ENCODE measurements at regions not wholly inside any gene's neighbourhood (a gene's known extent, or its start where the extent isn't known, plus 50 kb on each side); places are given as distances from the start of the nearest gene placed in this dataset.
"Not testable (repeated sequence)": the region's sequence is repeated elsewhere in the genome, so short reads cannot be mapped to it uniquely, and the experiment has no call there.

DNA sequence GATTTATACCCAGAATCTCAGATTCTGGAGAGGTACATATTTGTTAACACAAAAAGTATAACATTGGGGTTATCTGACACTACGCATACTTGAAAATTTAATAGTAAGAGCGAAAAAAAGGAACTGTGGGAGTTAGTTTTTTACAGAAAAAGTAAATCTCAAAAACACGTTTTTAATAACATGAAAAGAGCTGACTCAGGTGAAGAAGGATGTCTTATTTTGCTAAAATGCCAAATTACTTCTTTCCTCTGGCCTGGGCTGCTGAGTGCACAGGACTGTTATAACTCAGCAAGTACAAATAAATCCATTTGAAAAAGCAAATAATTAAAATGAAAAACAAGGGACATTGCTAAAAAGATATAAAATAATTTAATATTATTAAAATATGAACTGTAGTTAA is 1322.9 kb downstream of the ARAP2 start:
- DNase-seq: no peak

DNA sequence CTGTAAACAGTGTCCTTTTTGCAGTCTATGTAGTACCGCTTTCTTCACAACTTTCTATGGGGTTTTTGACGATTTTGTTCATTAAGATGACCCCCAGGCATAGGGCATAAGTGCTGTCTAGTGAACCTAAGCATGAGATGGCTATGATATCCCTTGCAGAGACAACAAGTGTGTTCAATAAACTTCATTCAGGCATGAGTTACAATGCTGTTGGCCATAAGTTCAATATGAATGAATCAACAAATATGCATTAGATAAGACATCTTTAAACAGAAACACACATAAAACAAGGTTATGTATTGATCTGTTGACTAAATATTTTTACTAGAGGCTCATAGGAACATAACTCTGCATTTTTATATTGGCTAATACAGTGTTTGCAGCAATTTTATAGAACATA is 1322.0 kb downstream of the ARAP2 start:
- DNase-seq: no peak

DNA sequence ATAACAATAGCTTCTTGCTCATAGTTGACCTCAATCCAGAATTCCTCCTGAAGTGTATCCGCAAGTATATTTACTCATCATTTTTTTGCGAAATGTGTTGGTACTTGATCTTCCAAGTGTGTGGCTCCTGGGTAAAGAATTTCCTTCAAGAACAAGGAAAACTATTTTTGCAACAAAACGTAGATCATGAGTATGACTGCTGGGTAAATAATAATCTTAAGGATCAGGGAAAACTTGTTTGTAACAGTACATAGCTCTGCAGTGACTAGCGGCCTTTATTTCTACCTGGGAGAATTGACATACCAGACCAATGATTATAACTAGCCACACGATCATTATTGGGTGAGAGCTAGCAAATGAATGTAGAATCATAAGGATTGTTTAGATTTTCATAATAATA is 1311.7 kb downstream of the ARAP2 start:
- no peak for DNase-seq

DNA sequence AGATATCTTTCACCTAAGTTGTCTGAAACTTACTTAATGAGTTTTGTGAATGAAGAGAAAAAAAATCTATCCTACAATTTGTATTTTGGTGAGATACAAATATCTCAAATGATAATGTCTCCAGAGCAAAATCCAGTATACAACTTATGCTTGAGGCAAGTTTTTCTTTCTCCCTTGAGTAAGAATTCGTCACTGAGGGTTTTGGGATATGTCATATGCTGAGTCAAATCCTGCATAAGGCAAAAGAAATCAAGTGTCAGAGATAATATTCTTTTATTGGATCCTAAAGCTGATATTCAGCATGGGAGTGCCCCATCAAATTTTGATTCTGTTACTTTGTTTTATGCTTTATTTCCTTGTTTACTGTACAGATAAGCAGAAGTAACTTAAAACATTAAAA is 1308.6 kb downstream of the ARAP2 start:
- no peak for DNase-seq

DNA sequence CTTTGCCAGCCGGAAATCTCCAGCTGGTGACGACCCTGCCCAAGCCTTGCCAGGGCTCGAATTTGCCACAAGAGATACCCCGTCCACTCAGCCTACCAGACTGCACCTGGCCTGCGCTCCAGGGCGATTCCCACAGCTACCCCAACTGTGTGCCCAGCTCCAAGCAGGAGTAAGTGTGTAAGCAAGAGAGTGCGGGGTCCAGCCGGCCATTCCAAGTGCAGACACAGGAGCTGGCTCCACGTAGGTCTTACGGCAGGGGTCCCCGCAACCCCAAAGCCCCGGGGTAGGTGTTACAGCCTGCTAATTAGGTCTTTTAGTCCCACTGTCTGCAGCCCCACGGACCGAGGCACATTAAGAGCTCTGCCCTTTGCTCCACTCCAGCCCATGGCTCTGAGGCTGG is 1305.2 kb downstream of the ARAP2 start:
- no peak for DNase-seq

DNA sequence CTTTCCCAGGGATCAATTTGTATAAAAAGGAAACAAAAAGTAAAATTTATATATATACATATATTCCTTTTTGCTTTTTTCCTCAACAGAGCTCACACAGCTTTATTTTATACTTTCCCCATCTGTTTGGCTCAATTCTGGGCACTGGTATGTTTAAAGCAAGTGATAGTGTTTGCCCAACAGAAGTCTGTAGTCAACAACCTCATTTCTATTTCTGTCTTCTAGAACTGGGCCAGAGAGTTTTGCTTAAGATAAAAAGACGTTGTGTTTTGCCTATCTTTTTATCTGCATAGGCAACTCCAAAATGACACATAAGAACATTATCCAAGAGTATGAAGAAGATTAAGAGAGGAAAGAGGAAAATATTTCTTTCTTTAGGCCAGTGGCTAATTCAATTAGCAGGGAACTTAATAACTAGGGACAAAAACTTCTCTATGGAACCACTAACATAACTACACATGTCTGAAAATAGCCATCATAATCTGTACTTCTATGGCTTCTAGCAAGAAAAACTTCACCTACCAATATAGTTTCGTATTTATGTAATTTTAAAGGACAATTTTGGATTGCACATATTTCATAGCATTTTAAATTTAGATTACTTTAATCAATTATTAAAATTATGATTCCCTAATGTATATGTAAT is 1300.5 kb downstream of the ARAP2 start:
- DNase-seq: peak; percentile 7

DNA sequence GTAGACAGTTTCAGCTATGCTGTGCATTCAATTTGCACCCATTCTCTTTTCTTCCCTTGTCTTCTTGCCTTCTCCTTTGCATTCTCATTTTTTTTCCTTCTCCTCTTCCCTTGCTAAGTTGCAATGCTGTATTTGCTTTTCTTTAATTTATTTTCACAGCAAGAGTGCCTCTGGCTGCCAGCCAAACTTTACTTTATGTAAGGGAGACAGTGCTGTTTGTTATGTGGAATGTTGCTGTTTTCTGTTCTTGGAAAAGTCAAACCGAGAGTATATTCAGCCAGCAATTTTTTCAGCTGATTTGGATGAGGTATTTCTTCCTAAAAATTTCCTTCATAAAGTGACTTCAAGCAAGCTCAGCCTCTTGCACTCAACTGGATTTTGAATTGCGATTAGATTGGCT is 1293.4 kb downstream of the ARAP2 start:
- no peak for DNase-seq

DNA sequence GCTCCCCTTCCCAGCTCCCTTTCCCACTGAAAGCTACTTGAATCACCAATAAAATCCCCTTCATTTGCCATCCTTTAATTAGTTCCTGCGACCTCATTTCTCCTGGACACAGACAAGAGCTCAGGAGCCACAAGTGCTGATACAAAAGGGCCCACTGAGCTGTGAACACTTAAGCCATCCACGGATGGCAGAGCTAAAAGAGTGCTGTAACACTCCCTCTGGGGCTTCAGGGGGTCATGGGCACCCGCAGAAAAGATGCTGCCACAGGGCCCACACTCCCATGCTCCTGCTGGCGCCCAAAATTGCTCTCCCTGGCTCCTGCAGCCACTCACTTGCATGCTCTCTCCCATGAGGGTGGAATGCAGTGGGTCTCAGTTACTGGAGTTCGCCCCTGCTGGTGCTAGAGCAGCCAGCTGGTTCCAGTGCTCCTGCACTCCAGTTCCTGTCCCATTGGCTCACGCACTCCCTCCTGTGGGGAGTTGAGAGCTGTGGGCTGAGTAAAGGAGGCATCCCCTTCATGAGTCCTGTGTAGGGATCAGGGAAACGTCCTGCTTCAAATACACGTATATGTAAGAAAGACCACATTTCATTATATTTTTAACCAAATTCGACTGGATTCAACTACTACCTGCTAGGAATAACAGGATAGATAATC is 1291.0 kb downstream of the ARAP2 start:
- DNase-seq: no peak

DNA sequence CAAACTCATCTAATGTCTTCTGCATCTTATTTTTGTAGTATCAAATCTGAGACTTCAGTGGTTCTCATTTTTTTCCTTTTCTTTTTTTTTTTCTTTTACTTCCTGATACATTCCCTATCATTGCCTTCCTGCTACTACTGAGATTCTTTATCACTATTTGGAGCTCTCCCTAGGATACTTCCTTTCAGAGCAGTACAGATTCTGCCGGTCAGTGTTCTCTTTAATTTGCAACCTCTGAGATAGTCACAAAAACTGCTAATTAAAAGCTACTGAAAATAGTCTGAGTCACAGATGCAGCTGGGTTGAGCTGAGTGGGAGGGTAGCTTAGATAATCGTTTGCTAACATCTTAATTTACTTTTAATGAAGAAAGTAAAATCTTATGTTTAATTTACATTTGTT is 1279.7 kb downstream of the ARAP2 start:
- DNase-seq: no peak

DNA sequence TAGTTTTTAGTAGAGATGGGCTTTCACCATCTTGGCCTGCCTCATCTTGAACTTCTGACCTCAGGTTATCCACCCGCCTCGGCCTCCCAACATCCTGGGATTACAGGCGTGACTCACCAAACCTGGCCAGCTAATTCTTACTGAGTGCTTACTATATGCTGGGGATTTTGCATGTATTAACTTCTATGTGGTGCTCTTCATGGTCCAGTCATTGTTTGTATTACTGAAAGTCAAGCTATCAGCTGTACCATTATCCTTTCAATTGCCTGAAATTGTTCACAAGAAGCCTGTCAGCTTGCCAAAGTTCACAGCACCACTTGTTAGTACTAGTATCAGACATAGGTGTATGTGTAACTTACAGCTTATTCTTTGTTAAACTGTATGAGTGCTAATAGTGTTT is 1272.1 kb downstream of the ARAP2 start:
- no peak for DNase-seq

DNA sequence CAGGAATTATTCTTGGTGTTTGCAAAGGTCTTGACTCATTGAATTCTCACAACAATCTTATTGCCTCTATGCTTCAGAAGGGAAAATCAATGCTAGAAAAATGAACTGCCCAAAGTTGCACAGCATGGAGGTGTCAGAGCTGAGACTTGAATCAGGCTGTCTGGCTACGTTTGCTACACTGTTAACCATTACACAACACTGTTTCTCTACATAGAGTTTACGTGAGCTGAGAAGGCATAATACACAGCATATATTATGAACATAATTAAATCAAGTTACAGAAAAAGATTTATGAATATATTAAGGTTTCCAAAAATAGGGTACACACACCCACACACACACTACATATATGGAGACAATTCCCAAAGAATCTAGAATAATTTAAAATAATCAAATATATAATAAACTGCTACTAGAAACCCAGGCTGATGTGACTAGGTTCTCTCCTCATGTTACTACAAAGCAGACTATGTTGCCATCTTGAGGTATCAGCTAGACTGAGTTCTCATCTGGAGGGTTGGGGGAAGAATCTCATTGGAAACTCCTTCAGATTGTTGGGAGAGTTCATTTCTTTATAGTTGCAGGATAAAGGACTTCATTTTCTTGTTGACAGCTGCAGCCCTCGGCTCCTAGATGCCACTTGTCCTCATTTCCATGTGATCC is 1270.5 kb downstream of the ARAP2 start:
- DNase-seq: no peak

DNA sequence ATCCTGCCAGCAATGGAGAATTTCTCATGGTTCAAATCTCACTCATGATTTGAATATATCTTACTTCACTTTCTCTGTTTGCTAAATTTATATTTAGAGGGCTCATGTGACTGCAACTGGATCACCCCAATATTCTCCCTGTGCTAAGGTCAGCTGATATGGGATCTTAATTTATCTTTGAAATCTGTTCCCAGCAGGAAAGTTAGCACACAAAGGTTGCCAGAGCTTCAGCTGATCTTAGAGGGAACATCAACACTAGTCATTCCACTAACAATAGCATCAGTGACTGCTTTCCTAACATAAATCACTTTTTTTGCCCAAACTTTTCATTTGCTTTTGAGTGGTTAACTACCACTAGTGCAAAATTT is 1270.0 kb downstream of the ARAP2 start:
- no peak for DNase-seq

DNA sequence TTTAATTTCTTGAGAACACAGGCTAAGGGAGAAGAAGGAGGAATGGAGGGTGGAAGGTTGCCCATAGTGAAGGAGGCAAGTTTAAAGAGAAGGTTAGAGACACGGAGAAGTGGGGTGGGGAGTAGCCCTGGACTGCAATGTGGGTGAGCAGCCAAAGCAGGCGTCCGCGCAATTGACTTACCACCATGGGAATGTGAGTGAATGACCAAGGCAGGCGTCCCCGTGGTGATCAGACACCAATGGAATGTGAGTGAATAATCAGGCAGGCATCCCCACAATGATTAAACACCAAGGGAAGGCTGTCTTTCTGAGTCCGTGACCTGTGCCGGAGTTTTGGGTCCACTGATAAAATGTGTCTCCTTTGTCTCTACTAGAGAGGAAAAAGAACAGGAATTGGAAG is 1223.1 kb downstream of the ARAP2 start:
- DNase-seq: not testable (repeated sequence)

DNA sequence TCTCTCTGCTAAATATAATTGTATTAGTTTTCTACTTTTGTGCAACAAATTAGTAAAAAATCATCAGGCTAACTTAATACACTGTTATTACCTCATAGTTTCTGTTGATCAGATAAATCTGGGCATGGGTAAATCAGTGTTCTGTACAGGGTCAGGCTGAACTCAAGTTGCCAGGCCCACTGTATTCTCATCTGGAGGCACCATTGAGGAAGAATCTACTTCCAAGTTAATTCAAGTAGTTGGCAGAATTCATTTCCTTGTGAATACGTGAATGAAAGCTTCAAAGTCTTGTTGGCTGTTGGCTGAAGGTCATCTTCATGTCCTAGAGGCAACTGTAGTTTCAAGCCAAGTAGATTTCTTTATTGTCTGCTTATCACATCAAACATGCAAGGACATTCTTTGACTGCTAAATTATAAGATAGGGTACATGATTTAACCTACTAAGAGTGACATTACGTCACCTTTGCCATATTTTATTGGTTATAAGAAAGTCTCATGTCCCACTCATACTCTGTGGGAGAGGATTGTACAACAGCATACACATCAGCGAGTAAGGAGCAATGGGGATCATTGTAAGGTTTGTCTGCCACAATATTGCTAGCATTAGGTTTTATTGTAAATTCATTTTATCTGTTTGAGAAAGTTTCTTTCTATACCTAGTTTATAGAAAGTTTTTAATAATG is 1219.0 kb downstream of the ARAP2 start:
- DNase-seq: no peak

DNA sequence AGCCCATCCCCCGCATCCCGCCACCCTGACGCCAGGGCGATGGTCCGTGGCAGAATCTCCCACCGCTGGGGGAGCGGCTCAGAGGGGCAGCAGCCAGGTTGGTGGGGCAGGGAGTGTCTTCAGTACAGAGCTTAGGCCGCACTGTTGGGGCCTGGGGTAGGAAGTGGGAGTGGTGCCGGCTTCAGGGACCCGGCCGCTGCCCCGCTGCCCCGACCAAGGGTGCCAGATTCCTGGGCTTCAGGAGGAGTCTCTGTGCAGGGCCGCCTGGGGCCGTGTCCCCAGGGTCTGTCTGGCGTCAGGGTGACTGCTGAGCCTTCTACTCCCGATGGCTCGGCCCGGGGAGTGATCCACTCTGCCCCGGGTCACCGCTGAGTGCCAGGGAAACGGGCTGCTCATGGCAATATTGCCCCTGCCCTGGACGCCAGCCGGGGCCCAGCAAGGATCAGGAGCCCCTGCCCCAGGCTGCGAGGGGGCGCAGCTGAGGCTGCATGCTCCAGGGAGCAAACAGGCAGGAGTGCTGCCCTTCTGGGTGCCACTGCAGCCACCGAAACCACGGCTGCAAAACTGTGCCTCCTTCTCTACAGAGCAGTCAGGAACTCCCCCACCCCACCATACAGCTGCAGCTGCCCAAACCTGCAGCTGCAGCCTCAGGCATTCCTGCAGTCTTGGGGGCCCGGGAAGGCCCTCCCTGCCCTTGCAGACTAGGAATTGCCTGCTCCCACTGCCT is 1206.1 kb downstream of the ARAP2 start:
- DNase-seq: no peak

DNA sequence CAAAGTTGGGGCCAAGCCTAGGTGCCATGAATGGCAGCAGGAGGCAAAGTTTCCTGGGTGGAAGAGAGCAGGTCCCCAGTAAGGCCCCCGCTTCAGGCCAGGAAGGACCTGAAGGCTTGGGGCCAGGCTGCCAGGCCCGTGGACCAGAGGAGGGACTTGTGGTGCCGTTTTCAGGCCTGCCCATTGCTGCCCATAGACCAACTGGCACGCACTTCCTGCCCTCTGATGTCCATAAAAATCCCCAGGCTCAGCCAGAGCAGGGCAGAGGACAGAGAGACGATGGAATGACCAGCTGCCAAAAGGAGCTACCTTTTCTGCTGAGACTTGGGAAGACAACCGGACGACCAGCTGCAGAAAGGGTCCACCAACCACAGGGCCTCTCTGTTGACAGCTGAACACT is 1205.5 kb downstream of the ARAP2 start:
- DNase-seq: no peak

DNA sequence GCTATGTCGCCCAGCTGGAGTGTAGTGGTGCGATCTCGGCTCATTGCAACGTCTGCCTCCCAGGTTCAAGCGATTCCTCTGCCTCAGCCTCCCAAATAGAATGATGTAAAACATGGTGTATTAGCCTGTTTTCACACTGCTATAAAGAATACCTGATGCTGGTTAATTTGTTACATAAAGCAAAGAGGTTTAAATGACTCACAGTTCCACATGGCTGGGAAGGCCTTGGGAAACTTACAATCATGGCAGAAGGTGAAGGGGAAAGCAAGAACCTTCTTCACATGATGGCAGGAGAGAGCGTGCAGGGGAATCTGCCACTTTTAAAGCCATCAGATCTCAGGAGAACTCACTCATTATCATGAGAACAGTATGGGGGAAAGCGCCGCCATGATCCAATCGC is 1191.8 kb downstream of the ARAP2 start:
- DNase-seq: no peak

DNA sequence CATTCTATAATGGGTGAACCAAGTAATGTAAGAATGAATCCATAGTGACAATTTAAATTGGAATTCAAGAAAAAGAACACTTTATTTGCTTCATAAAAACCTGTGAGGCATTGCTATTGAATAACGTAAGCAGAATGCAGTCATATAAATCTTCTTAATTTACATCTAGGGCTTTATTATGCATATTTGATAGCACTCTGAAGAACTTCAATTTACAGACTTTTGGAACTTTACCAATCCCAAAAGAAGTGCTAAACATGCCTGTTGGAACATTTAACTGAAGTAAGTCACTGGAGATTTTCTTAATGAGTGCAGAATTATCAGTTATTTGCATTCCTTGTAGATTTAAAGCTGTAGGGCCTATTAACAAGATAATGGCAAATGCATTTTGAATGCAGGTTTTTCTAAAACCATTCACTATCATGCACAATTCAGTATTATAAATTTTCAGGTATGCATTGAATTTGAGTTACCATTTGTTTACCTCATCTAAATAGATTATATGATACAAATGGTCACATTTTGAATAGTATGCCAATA is 1181.2 kb downstream of the ARAP2 start:
- no peak for DNase-seq

DNA sequence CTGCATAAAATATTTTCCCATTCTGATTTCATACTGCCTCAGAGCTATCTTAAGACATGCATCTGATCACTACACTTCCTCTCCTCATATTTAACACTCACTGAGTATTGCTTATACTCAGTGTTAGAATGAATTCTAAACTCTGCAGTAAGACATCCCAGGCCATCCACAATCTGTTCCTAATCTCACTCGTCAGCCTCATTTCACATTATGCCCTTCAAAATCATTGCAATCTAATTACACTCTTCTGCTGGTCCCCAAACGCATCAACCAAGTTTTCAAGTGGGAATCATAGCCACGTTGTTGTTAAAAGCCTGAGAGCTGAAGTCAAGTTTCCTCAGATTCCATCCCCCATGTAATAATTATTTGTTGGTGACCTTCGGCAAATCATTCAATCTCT is 1177.9 kb downstream of the ARAP2 start:
- DNase-seq: no peak

DNA sequence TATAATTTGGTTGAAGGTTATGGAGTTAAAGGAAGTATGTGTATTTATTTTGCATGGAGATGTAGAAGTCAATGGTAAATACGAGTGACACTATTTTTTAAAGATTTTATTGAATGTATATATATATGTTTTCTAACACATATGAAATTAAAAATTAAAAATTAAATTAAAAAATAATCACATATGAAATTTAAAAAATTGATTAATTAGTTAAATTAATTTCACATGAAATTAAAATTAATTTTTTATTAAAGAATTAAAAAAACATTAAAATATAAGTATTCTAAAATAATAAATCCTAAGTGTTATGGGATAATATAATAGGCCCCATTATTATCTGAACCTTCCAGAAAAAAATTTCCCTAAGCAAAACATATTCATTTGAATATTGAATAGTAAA is 1163.5 kb downstream of the ARAP2 start:
- DNase-seq: no peak

DNA sequence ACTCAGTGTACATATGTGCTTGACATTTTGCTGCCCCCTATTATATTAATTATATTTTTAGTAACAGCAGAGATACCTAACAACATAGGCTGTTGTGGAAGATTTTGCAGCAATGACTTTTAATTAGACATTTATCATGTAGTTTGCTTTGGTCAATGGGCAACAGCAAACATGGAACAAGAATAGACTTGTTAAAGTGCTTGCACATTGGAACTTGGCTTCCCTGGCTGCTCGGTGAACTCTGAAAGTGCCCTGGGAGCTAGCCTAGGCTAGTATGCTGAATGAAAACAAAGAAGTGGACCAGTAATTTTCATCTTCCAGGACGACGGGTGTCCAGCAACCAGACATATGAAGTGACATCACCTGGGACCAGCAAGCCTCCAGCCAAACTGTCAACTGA is 1157.1 kb downstream of the ARAP2 start:
- DNase-seq: no peak

DNA sequence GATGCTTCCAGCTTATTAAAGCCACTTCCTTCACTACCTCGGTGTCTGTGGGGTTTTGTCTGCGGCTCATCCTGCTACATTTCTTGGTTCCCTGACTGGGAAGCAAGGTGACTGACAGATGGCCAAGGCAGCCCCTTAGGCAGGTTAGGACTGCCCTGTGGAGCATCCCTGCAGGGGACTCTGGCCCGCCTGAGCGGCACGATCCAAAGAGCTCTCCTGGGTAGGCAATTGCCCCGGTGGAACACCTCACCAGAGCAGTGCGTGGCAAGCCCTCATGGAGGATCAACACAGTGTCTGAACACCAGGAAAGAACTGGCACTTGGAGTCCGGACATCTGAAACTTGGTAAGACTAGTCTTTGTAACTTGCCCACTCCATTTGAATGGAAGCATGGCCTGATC is 1143.4 kb downstream of the ARAP2 start:
- DNase-seq: no peak

DNA sequence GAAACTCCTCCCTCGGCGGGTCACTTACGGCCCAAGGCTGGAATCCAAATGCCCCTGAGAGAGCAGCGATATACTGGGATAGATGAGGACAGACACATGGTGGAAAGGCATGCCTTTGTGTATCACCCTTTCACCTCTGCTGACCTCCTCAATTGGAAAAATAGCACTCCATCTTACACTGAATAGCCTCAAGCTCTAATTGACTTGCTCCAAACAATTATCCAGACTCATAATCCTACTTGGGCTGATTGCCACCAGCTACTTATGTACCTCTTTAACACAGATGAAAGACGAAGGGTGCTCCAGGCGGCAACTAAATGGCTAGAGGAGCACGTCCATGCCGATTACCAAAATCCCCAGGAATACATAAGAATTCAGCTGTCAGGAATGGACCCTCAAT is 1142.2 kb downstream of the ARAP2 start:
- DNase-seq: no peak

All from OCI-M1 (cell line).